Hypothalamus (tissue), 51 donors: ENCODE measurements at regions not wholly inside any gene's neighbourhood (a gene's known extent, or its start where the extent isn't known, plus 50 kb on each side); places are given as distances from the start of the nearest gene placed in this dataset.

Experiments used
- DNase-seq, 51 donors: peaks; one replicate each; lab custom pipeline; 2025; lab: John Stamatoyannopoulos, UW

GRCh38 chr1:81452693-81453366 lies 347.9 kb upstream of the ADGRL2 start:
- no peak for DNase-seq

GRCh38 chr1:81449786-81450185 lies 350.9 kb upstream of the ADGRL2 start:
- no peak for DNase-seq

DNA sequence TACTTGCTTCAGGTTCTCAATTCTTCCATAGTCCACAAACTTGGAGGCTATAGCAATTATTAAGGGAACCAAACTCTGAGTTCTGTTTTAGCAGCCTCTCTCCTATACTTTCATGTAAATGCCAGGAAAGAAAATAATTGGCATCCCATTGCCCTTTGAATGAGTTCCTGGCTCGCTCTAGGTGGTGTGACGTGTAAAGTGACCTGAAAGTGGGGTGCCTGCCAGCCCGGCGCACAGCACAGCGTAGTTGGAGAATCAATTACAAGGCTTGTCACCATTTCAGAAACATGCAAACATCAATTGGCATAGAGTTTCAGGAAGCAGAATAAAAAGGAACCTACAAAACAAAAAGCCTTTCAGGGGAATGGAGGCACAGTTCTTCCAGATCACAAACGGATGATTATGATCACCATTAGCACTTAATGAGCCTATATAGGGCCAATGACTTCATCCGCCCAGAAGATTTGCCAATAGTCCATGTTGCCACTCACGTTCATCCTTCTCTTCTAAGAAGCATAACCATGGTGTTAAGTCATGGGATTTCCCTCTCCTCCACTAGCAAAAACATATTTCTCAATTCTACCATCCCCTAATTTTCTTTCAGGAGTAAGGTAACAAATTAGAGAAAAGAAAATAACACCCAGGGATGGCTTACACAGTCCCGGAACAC lies 354.6 kb upstream of the ADGRL2 start:
- no peak for DNase-seq

- no peak for DNase-seq
Measured at GRCh38 chr1:81443288-81443687, 357.4 kb upstream of the ADGRL2 start.

GRCh38 chr1:81439046-81439823 lies 361.5 kb upstream of the ADGRL2 start:
- DNase-seq = no peak

DNA sequence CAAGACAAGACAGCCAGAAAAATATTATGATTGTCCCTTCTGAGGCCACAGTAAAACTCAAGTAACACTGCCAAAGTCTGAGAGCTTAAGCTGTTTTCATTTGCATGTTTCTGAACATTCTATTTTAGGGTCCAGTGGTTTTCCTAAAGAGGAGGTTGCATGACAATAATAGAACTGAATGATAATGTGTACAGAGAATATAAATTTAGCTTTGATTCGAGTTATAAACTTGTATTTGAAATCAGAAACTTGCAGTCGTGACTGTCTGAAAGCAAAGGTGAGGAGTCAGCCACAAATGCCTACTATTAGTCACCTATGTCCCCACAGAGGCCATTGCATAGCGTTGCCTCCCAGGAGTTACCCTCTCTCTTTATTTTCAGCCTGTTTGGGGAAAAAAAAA lies 363.1 kb upstream of the ADGRL2 start:
- no peak for DNase-seq

- no peak for DNase-seq
Measured at GRCh38 chr1:81437213-81437612, 363.5 kb upstream of the ADGRL2 start.

GRCh38 chr1:81435175-81435574 lies 365.6 kb upstream of the ADGRL2 start:
- no peak for DNase-seq

GRCh38 chr1:81433676-81434075 lies 367.1 kb upstream of the ADGRL2 start:
- no peak for DNase-seq

GRCh38 chr1:81432654-81433109 lies 368.1 kb upstream of the ADGRL2 start:
- no peak for DNase-seq

- DNase-seq = no peak
Measured at GRCh38 chr1:81432059-81432458, 368.7 kb upstream of the ADGRL2 start.

- no peak for DNase-seq
Measured at GRCh38 chr1:81431624-81432000, 369.1 kb upstream of the ADGRL2 start.

- DNase-seq = no peak
Measured at GRCh38 chr1:81430955-81431623, 369.6 kb upstream of the ADGRL2 start.

- no peak for DNase-seq
Measured at GRCh38 chr1:81430236-81430938, 370.3 kb upstream of the ADGRL2 start.

- no peak for DNase-seq
Measured at GRCh38 chr1:81428998-81429397, 371.7 kb upstream of the ADGRL2 start.

- no peak for DNase-seq
Measured at GRCh38 chr1:81424816-81425215, 375.9 kb upstream of the ADGRL2 start.

DNA sequence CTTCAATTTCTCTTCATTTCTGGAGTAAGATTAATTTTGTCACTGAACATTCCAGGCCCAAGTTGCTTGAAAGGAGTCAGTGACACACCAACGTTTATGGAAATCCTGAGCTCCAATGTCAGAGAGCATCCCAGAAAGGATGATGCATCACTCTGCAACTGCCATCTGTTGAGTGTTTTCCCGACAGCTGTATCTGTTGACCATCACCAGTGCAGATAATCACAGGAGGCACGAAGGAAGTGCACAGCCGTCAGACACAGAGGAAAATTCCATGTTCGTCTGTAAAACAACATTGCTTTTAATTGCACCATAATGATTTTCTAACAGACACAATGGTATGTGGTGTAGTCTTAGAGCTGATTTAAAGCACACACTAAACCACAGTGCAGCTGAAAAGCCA lies 376.7 kb upstream of the ADGRL2 start:
- no peak for DNase-seq

GRCh38 chr1:81420760-81421159 lies 380.0 kb upstream of the ADGRL2 start:
- DNase-seq = no peak

GRCh38 chr1:81414488-81415015 lies 386.2 kb upstream of the ADGRL2 start:
- DNase-seq = peak in 24 of 51 donors; percentile 1 to 61 (median 10)

DNA sequence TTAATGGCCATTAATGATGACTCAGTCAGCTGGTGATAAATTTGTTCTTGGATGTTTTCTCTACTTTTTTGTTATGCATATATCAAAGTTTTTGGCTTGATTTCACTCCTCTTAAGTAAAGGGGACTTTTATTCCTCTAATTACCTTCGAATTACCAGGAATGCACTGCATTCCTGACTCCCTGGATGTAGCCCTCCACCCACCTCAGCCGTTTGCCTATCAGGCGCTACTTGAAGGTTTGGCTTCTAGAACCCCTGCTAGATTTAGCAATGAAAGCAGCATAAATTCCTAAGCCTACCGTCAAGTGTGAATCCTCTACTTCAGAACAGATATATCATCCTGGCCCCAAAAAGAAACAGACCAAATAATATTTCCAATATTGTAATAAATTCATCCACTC lies 387.8 kb upstream of the ADGRL2 start:
- no peak for DNase-seq
